H7 (cell line): ENCODE measurements at regions not wholly inside any gene's neighbourhood (a gene's known extent, or its start where the extent isn't known, plus 50 kb on each side); places are given as distances from the start of the nearest gene placed in this dataset.

Experiments used
- DNase-seq: peaks from one replicate; pipeline ENCODE4 v3.0.0; 2012
- H3K27me3 ChIP-seq: 2 replicates; pipeline ENCODE4 v1.6.0; 2011; ENCODE audit warnings: mild to moderate bottlenecking, low read length; ENCODE audit not compliant: control insufficient read depth, insufficient read depth
- H3K36me3 ChIP-seq: replicated peaks from 2 replicates; pipeline ENCODE4 v1.5.1; 2011; ENCODE audit warnings: low read length; ENCODE audit not compliant: control insufficient read depth, insufficient read depth
- H3K4me3 ChIP-seq: 2 replicates; pipeline ENCODE4 v1.5.1; 2011; ENCODE audit warnings: low read depth, mild to moderate bottlenecking, control low read depth, low read length, moderate library complexity; ENCODE audit not compliant: insufficient read depth

- H3K27me3 ChIP-seq: no peaks in the 10 kb centered on the region
- H3K4me3 ChIP-seq: no peak overlapping the region
- DNase-seq: no peak
- H3K36me3 ChIP-seq: no peaks in the 10 kb centered on the region
Measured at GRCh38 chr6:45718131-45718530, 297.5 kb downstream of the CLIC5 start.

GRCh38 chr6:45717715-45718114, 297.9 kb downstream of the CLIC5 start:
- Histone ChIP-seq H3K27me3 (no peaks in the 10 kb centered on the region), H3K36me3 (no peaks in the 10 kb centered on the region), H3K4me3 (no peak overlapping the region)
- DNase-seq: no peak

GRCh38 chr6:45717027-45717426, 298.6 kb downstream of the CLIC5 start:
- Histone ChIP-seq H3K4me3 (no peak overlapping the region), H3K36me3 (no peaks in the 10 kb centered on the region), H3K27me3 (no peaks in the 10 kb centered on the region)
- no peak for DNase-seq

GRCh38 chr6:45715508-45715803, 300.2 kb downstream of the CLIC5 start:
- no peak for DNase-seq
- Histone ChIP-seq H3K27me3 (no peaks in the 10 kb centered on the region), H3K36me3 (no peaks in the 10 kb centered on the region), H3K4me3 (no peak overlapping the region)

GRCh38 chr6:45714741-45715507, 300.7 kb downstream of the CLIC5 start:
- DNase-seq: peak; percentile 65
- Histone ChIP-seq H3K4me3 (no peak overlapping the region), H3K36me3 (no peaks in the 10 kb centered on the region), H3K27me3 (no peaks in the 10 kb centered on the region)

GRCh38 chr6:45714006-45714730, 301.5 kb downstream of the CLIC5 start:
- Histone ChIP-seq H3K27me3 (no peaks in the 10 kb centered on the region), H3K4me3 (no peak overlapping the region), H3K36me3 (no peaks in the 10 kb centered on the region)
- no peak for DNase-seq
